Lower leg skin (tissue), 3 donors: ENCODE measurements at regions not wholly inside any gene's neighbourhood (a gene's known extent, or its start where the extent isn't known, plus 50 kb on each side); places are given as distances from the start of the nearest gene placed in this dataset.

Experiments
- CTCF ChIP-seq, 3 donors: fragments of 450-650 bp; IDR thresholded peaks; one replicate each; pipeline ENCODE4 v1.5.1; 2016; ENCODE audit warnings: antibody characterized with exemption in 3 of 3, mild to moderate bottlenecking in 3 of 3, moderate library complexity in 2 of 3
- POLR2A ChIP-seq, 2 donors: fragments of 450-650 bp; IDR thresholded peaks; one replicate each; pipeline ENCODE4 v1.6.1; 2016 to 2017; ENCODE audit warnings: antibody characterized with exemption in 2 of 2, mild to moderate bottlenecking in 1 of 2, moderate library complexity in 1 of 2

- TF ChIP-seq CTCF (IDR thresholded peaks at IDR 0.05): no peak
- no peak for TF ChIP-seq POLR2A (IDR thresholded peaks at IDR 0.05)
Observed at GRCh38 chr18:57275111-57275510, 77.2 kb upstream of the ST8SIA3 start.
